H1 (cell line): ENCODE measurements at regions not wholly inside any gene's neighbourhood (a gene's known extent, or its start where the extent isn't known, plus 50 kb on each side); places are given as distances from the start of the nearest gene placed in this dataset.

Source experiments
- CTCF ChIA-PET: fragments of 300-600 bp; sonication (Branson Sonifier 250); formaldehyde crosslinking; loops from one replicate; lab custom pipeline; 2021; ENCODE audit not compliant: partially characterized antibody; lab: Charles Lee
- POLR2A ChIA-PET: fragments of 300-600 bp; sonication (Branson Sonifier 250); formaldehyde crosslinking; loops from one replicate; lab custom pipeline; 2021; ENCODE audit warnings: inconsistent platforms; ENCODE audit not compliant: partially characterized antibody; lab: Charles Lee
- DNase-seq, 2 experiments: peaks; one replicate each; pipeline versions ENCODE4 v3.0.0 to v3.0.0-alpha.2; 2010 to 2022; ENCODE audit warnings: low spot score in 2 of 2, low read depth in 1 of 2, mixed read lengths in 1 of 2
- FAIRE-seq: peaks from 2 replicates; lab custom pipeline; 2011; peaks lifted over from hg19 to GRCh38; lab: Jason Lieb, UNC
- H2AFZ ChIP-seq: 2 replicates; pipeline ENCODE4 v1.8.1; 2012; ENCODE audit warnings: low read length, inconsistent platforms
- H2AK5ac ChIP-seq: 2 replicates; pipeline ENCODE4 v1.6.1; 2013; ENCODE audit warnings: low read depth, low read length
- H2BK120ac ChIP-seq: replicated peaks from 2 replicates; pipeline ENCODE3; 2013; ENCODE audit warnings: low read depth, low read length, inconsistent platforms
- H2BK12ac ChIP-seq: 2 replicates; pipeline ENCODE4 v1.6.1; 2013; ENCODE audit warnings: low read depth, low read length
- H2BK15ac ChIP-seq: 2 replicates; pipeline ENCODE4 v1.6.1; 2013; ENCODE audit warnings: low read length
- H2BK20ac ChIP-seq: 2 replicates; pipeline ENCODE4 v1.6.1; 2013; ENCODE audit warnings: low read length
- H2BK5ac ChIP-seq: 2 replicates; pipeline ENCODE4 v1.6.1; 2013; ENCODE audit warnings: low read depth, low read length
- H3K14ac ChIP-seq: 2 replicates; pipeline ENCODE4 v1.6.1; 2013; ENCODE audit warnings: inconsistent platforms; ENCODE audit not compliant: insufficient read length
- H3K18ac ChIP-seq: 2 replicates; pipeline ENCODE4 v1.6.1; 2013; ENCODE audit warnings: low read length; ENCODE audit errors: extremely low read depth
- H3K23ac ChIP-seq: 2 replicates; pipeline ENCODE4 v1.6.1; 2013; ENCODE audit warnings: inconsistent platforms; ENCODE audit not compliant: insufficient read length
- H3K23me2 ChIP-seq: 2 replicates; pipeline ENCODE4 v1.6.1; 2013; ENCODE audit warnings: low read depth, low read length
- H3K27ac ChIP-seq: 2 replicates; pipeline ENCODE4 v1.6.1; 2011; ENCODE audit warnings: low read depth, low read length, inconsistent platforms
- H3K27me3 ChIP-seq, 4 experiments: replicated peaks in 1 of 4; 1 replicate in 1 of 4; 2 replicates in 3 of 4; pipeline versions ENCODE4 v1.6.1 to v1.8.1; 2011 to 2013; ENCODE audit warnings: low read length in 3 of 4, mild to moderate bottlenecking in 3 of 4, inconsistent platforms in 2 of 4, mixed read lengths in 2 of 4, moderate library complexity in 1 of 4; ENCODE audit not compliant: control insufficient read depth in 3 of 4, insufficient read depth in 3 of 4; ENCODE audit errors: extremely low read depth in 1 of 4
- H3K36me3 ChIP-seq, 4 experiments: 2 replicates each; pipeline versions ENCODE4 v1.6.1 to v1.8.1; 2011 to 2013; ENCODE audit warnings: mild to moderate bottlenecking in 4 of 4, low read length in 3 of 4, moderate library complexity in 2 of 4, control low read depth in 1 of 4, inconsistent platforms in 1 of 4; ENCODE audit not compliant: insufficient read depth in 4 of 4, control insufficient read depth in 2 of 4
- H3K4ac ChIP-seq: replicated peaks from 2 replicates; pipeline ENCODE3; 2013; ENCODE audit warnings: low read length, low read depth, mixed read lengths, inconsistent platforms; ENCODE audit not compliant: insufficient read length
- H3K4me1 ChIP-seq, 4 experiments: replicated peaks in 1 of 4; 1 replicate in 1 of 4; 2 replicates in 3 of 4; pipeline versions ENCODE4 v1.6.1 to v1.8.1; 2011 to 2013; ENCODE audit warnings: low read length in 3 of 4, inconsistent platforms in 2 of 4, mixed read lengths in 1 of 4; ENCODE audit not compliant: insufficient read depth in 4 of 4, control insufficient read depth in 3 of 4
- H3K4me2 ChIP-seq, 2 experiments: 2 replicates each; pipeline versions ENCODE4 v1.6.1 to v1.8.1; 2011 to 2013; ENCODE audit warnings: low read depth in 2 of 2, low read length in 2 of 2, control low read depth in 1 of 2, inconsistent platforms in 1 of 2, mild to moderate bottlenecking in 1 of 2; ENCODE audit not compliant: insufficient read depth in 1 of 2
- H3K4me3 ChIP-seq, 4 experiments: fragments of 200-600, 300-600 bp in 1 of 4; sonication (generic), shearing (Covaris generic), sonication (Bioruptor Twin) in 1 of 4; 2 replicates each; pipeline versions ENCODE4 v1.5.1 to v1.8.1; 2011 to 2016; ENCODE audit warnings: low read length in 4 of 4, low read depth in 3 of 4, control low read depth in 2 of 4, inconsistent platforms in 2 of 4, mild to moderate bottlenecking in 2 of 4, mixed read lengths in 1 of 4, moderate library complexity in 1 of 4; ENCODE audit not compliant: insufficient read depth in 2 of 4; ENCODE audit errors: extremely low read depth in 1 of 4
- H3K56ac ChIP-seq: replicated peaks from 2 replicates; pipeline ENCODE3; 2013; ENCODE audit warnings: low read depth, mild to moderate bottlenecking, mixed read lengths, low read length, inconsistent platforms; ENCODE audit not compliant: insufficient read length
- H3K79me1 ChIP-seq: 2 replicates; pipeline ENCODE4 v1.6.1; 2013; ENCODE audit warnings: low read depth, low read length, control low read depth
- H3K79me2 ChIP-seq, 2 experiments: 2 replicates each; pipeline versions ENCODE4 v1.6.1 to v1.8.1; 2012 to 2013; ENCODE audit warnings: low read length in 2 of 2, mild to moderate bottlenecking in 2 of 2, inconsistent platforms in 1 of 2; ENCODE audit not compliant: insufficient read depth in 2 of 2, control insufficient read depth in 1 of 2
- H3K9ac ChIP-seq, 4 experiments: replicated peaks in 1 of 4; 1 replicate in 1 of 4; 2 replicates in 3 of 4; pipeline versions ENCODE4 v1.6.1 to v1.8.1; 2011 to 2013; ENCODE audit warnings: low read depth in 3 of 4, low read length in 3 of 4, control low read depth in 2 of 4, mild to moderate bottlenecking in 2 of 4, moderate library complexity in 2 of 4, inconsistent platforms in 1 of 4; ENCODE audit errors: extremely low read depth in 1 of 4
- H3K9me3 ChIP-seq, 2 experiments: 2 replicates each; pipeline versions ENCODE4 v1.6.1 to v1.8.1; 2012 to 2013; ENCODE audit warnings: mild to moderate bottlenecking in 2 of 2, moderate library complexity in 2 of 2, control low read depth in 1 of 2, inconsistent platforms in 1 of 2, low read depth in 1 of 2, low read length in 1 of 2, mixed read lengths in 1 of 2; ENCODE audit not compliant: insufficient read depth in 2 of 2
- H4K20me1 ChIP-seq, 2 experiments: replicated peaks in 1 of 2; 2 replicates each; pipeline versions ENCODE3 to v1.8.1; 2011 to 2013; ENCODE audit warnings: inconsistent platforms in 2 of 2, low read length in 2 of 2, mild to moderate bottlenecking in 1 of 2; ENCODE audit not compliant: insufficient read depth in 2 of 2, control insufficient read depth in 1 of 2
- H4K5ac ChIP-seq: 2 replicates; pipeline ENCODE4 v1.6.1; 2013; ENCODE audit warnings: low read length, low read depth, mixed read lengths, inconsistent platforms; ENCODE audit not compliant: insufficient read length
- H4K8ac ChIP-seq: 2 replicates; pipeline ENCODE4 v1.8.0; 2013; ENCODE audit warnings: mild to moderate bottlenecking, moderate library complexity, low read length, inconsistent platforms; ENCODE audit not compliant: insufficient read depth; ENCODE audit errors: extremely low read depth
- H4K91ac ChIP-seq: replicated peaks from 2 replicates; pipeline ENCODE3; 2013; ENCODE audit warnings: low read length, mixed read lengths, inconsistent platforms; ENCODE audit not compliant: insufficient read length
- BCL11A ChIP-seq, 2 experiments: IDR thresholded peaks; one replicate each; pipeline ENCODE4 v1.6.1; 2011; ENCODE audit warnings: low read depth in 2 of 2, low read length in 2 of 2, mild to moderate bottlenecking in 2 of 2
- CHD2 ChIP-seq: IDR thresholded peaks from 2 replicates; pipeline ENCODE4 v1.6.1; 2012; ENCODE audit warnings: low read length, improper control_type of control experiment
- CREB1 ChIP-seq: IDR thresholded peaks from 2 replicates; pipeline ENCODE4 v1.6.1; 2012; ENCODE audit warnings: inconsistent platforms
- EGR1 ChIP-seq: IDR thresholded peaks from 2 replicates; pipeline ENCODE4 v1.6.1; 2011; ENCODE audit warnings: low read depth, low read length, borderline replicate concordance
- HDAC6 ChIP-seq: IDR thresholded peaks from one replicate; pipeline ENCODE4 v1.7.1; 2012; ENCODE audit warnings: low read depth, mild to moderate bottlenecking, inconsistent platforms, low read length, moderate library complexity
- JUN ChIP-seq: IDR thresholded peaks from 2 replicates; pipeline ENCODE4 v1.6.1; 2011; ENCODE audit warnings: low read depth, mild to moderate bottlenecking, improper control_type of control experiment, low read length
- KDM4A ChIP-seq: IDR thresholded peaks from one replicate; pipeline ENCODE4 v1.7.1; 2012; ENCODE audit warnings: low read depth, mild to moderate bottlenecking, moderate library complexity, low read length, inconsistent platforms; ENCODE audit not compliant: severe bottlenecking
- NANOG ChIP-seq: IDR thresholded peaks from 2 replicates; pipeline ENCODE4 v1.6.1; 2011; ENCODE audit warnings: low read length, low read depth, mild to moderate bottlenecking, inconsistent platforms; ENCODE audit not compliant: insufficient read depth, poor library complexity, severe bottlenecking
- POLR2AphosphoS5 ChIP-seq: IDR thresholded peaks from 2 replicates; pipeline ENCODE4 v1.6.1; 2011; ENCODE audit warnings: low read depth, low read length
- POU5F1 ChIP-seq: IDR thresholded peaks from 2 replicates; pipeline ENCODE4 v1.6.1; 2011; ENCODE audit warnings: low read depth, mild to moderate bottlenecking, low read length, moderate library complexity
- RAD21 ChIP-seq, 2 experiments: IDR thresholded peaks in 1 of 2; conservative IDR thresholded peaks in 1 of 2; 2 replicates each; pipeline ENCODE4 v1.6.1; 2011; ENCODE audit warnings: low read depth in 2 of 2, low read length in 2 of 2, improper control_type of control experiment in 1 of 2, inconsistent platforms in 1 of 2, mild to moderate bottlenecking in 1 of 2, moderate library complexity in 1 of 2
- SIRT6 ChIP-seq: IDR thresholded peaks from one replicate; pipeline ENCODE4 v1.7.1; 2012; ENCODE audit warnings: low read length, inconsistent platforms
- SRF ChIP-seq: IDR thresholded peaks from 2 replicates; pipeline ENCODE4 v1.6.1; 2011; ENCODE audit warnings: mild to moderate bottlenecking, low read depth, low read length, moderate library complexity
- TCF12 ChIP-seq: IDR thresholded peaks from 2 replicates; pipeline ENCODE4 v1.6.1; 2011; ENCODE audit warnings: low read depth, mild to moderate bottlenecking, low read length
- WGBS, 2 experiments: shearing (Covaris generic) in 1 of 2; methylation state at CpG; one replicate each; pipeline versions ENCODE4 v1.1.6 to v1.1.7; 2013 to 2015; ENCODE audit warnings: low lambda C conversion rate in 2 of 2, mixed read lengths in 2 of 2, inconsistent platforms in 1 of 2, low coverage in 1 of 2, missing lambda C conversion rate in 1 of 2; ENCODE audit not compliant: insufficient replicate concordance in 2 of 2, insufficient coverage in 1 of 2, insufficient read length in 1 of 2; ENCODE audit errors: extremely low coverage in 1 of 2, missing lambda C conversion rate in 1 of 2; 5-methylcytosine and 5-hydroxymethylcytosine counted together
- TF ChIP-seq, protein P1 (sequence below): IDR thresholded peaks from 2 replicates; pipeline ENCODE4 v1.6.1; 2011; ENCODE audit warnings: low read length, improper control_type of control experiment

DNA sequence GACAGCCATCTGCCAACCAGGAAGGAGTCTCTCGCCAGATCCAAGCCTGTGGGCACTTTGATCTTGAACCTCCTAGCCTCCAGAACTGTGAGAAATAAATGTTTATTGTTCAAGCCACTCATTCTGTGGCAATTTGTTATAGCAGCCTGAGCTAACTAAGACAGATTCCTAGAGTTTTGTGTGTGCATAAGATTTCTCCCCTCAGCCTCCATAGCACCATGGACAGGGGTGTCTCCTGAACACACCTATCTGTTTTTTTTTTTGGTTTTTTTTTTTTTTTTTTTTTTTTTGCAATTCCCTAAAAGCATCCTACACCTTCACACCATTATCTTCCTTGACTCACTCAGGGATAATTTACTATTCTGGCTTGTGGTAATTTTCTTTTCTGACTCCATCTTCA lies 768.5 kb downstream of the NR2F2 start:
- Histone ChIP-seq H4K20me1 (no peaks in the 10 kb centered on the region), H3K9me3 (no peaks in the 10 kb centered on the region), H3K4ac (no peak overlapping the region), H3K27ac (no peak overlapping the region), H3K27me3 (peaks cover 0 to 1% (median 0%) of the 10 kb centered on the region in 4 experiments; a peak in 1 of 7 replicates), H4K91ac (no peak overlapping the region), H3K4me1 (no peaks in the 10 kb centered on the region), H3K4me3 (no peak overlapping the region), H2BK120ac (no peak overlapping the region), H3K23ac (no peak overlapping the region), H2BK12ac (no peak overlapping the region), H2BK15ac (no peak overlapping the region), H3K14ac (no peak overlapping the region), H3K79me2 (no peaks in the 10 kb centered on the region), H2BK5ac (no peak overlapping the region), H3K79me1 (no peaks in the 10 kb centered on the region), H4K8ac (no peak overlapping the region), H4K5ac (no peak overlapping the region), H2AFZ (no peak overlapping the region), H3K23me2 (no peaks in the 10 kb centered on the region), H3K56ac (no peak overlapping the region), H2AK5ac (no peak overlapping the region), H2BK20ac (no peak overlapping the region), H3K18ac (no peak overlapping the region), H3K9ac (no peak overlapping the region), H3K4me2 (no peak overlapping the region), H3K36me3 (no peaks in the 10 kb centered on the region)
- ChIA-PET POLR2A (no interaction called here), CTCF (interaction anchor here (1.1 kb wide), 1 partner anchor 17 kb away, joined by 3 read pairs; no protein-coding TSS in a partner anchor)
- 88% methylated on average over 1 of the region's 1 CpG; no CpG with 5 or more reads in 1 of the 2 experiments for WGBS, 2 experiments
- DNase-seq (no peak), FAIRE-seq (no peak)
- no peak for TF ChIP-seq POLR2AphosphoS5
- TF ChIP-seq HDAC6 = no peak
- no peak for TF ChIP-seq JUN
- TF ChIP-seq CREB1 = no peak
- no peak for TF ChIP-seq POU5F1
- no peak for TF ChIP-seq RAD21 (IDR thresholded peaks at IDR 0.05 in 1 of 2, conservative IDR thresholded peaks at IDR 0.05 in 1 of 2; ENCODE audit: low read depth in 2 of 2, low read length in 2 of 2)
- no peak for TF ChIP-seq CHD2
- TF ChIP-seq EGR1 = no peak
- no peak for TF ChIP-seq SRF
- no peak for TF ChIP-seq KDM4A
- TF ChIP-seq BCL11A (IDR thresholded peaks at IDR 0.05; ENCODE audit: low read depth in 2 of 2, low read length in 2 of 2) = no peak
- TF ChIP-seq, protein P1, sequence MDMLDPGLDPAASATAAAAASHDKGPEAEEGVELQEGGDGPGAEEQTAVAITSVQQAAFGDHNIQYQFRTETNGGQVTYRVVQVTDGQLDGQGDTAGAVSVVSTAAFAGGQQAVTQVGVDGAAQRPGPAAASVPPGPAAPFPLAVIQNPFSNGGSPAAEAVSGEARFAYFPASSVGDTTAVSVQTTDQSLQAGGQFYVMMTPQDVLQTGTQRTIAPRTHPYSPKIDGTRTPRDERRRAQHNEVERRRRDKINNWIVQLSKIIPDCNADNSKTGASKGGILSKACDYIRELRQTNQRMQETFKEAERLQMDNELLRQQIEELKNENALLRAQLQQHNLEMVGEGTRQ = no peak
- no peak for TF ChIP-seq TCF12
- TF ChIP-seq NANOG = no peak
- TF ChIP-seq SIRT6 = no peak
